ENCODE measurements at regions not wholly inside any gene's neighbourhood (a gene's known extent, or its start where the extent isn't known, plus 50 kb on each side); places are given as distances from the start of the nearest gene placed in this dataset.

- WGBS, 2 donors, result 80 to 81% methylated on average over 4 of the region's 4 CpGs
- intact Hi-C loops (cut with DNase I), result no loop called here
- no peaks in the 10 kb centered on the region for H3K4me1 ChIP-seq
Observed at GRCh38 chr14:71834284-71835204, 97.7 kb upstream of the RGS6 start.

GRCh38 chr14:71852181-71852580 is 80.0 kb upstream of the RGS6 start:
- no peak for TF ChIP-seq POLR2A (IDR thresholded peaks at IDR 0.05)
- no peak for TF ChIP-seq POLR2AphosphoS5 (IDR thresholded peaks at IDR 0.05)
- TF ChIP-seq CTCF (IDR thresholded peaks at IDR 0.05), result no peak
- TF ChIP-seq EP300 (IDR thresholded peaks at IDR 0.05), result no peak
- no peaks in the 10 kb centered on the region for H3K4me1 ChIP-seq
- H3K4me3 ChIP-seq, result no peak overlapping the region
- intact Hi-C loops (cut with DNase I), result no loop called here
- no peak for DNase-seq
- no peaks in the 10 kb centered on the region for H3K27me3 ChIP-seq
- no peaks in the 10 kb centered on the region for H3K9me3 ChIP-seq
- H3K36me3 ChIP-seq, result no peaks in the 10 kb centered on the region
- H3K27ac ChIP-seq, result no peak overlapping the region

More at GRCh38 chr14:71834284-71835204, 97.7 kb upstream of the RGS6 start:
- Histone ChIP-seq H3K27ac (no peak overlapping the region), H3K4me3 (no peak overlapping the region), H3K27me3 (no peaks in the 10 kb centered on the region), H3K9me3 (peaks cover 0 to 6% (median 2%) of the 10 kb centered on the region in 4 donors), H3K36me3 (no peaks in the 10 kb centered on the region)
- TF ChIP-seq POLR2A (IDR thresholded peaks at IDR 0.05), result no peak
- TF ChIP-seq POLR2AphosphoS5 (IDR thresholded peaks at IDR 0.05), result no peak
- TF ChIP-seq CTCF (IDR thresholded peaks at IDR 0.05), result no peak
- DNase-seq, result no peak

GRCh38 chr14:71855399-71856036 is 76.7 kb upstream of the RGS6 start:
- no peaks in the 10 kb centered on the region for H3K4me1 ChIP-seq
- peaks cover 0 to 3% (median 0%) of the 10 kb centered on the region in 4 donors for H3K9me3 ChIP-seq
- H3K27me3 ChIP-seq, result no peaks in the 10 kb centered on the region
- TF ChIP-seq POLR2A (IDR thresholded peaks at IDR 0.05) (no peak), EP300 (IDR thresholded peaks at IDR 0.05) (no peak), CTCF (IDR thresholded peaks at IDR 0.05) (peak in 1 of 4 experiments; percentile 30), POLR2AphosphoS5 (IDR thresholded peaks at IDR 0.05) (no peak)
- no peaks in the 10 kb centered on the region for H3K36me3 ChIP-seq
- no peak overlapping the region for H3K27ac ChIP-seq
- intact Hi-C loops (cut with DNase I), result no loop called here
- H3K4me3 ChIP-seq, result no peak overlapping the region
- no peak for DNase-seq
- WGBS, 2 donors, result 94% methylated on average over 1 of the region's 1 CpG

GRCh38 chr14:71856199-71856919 is 75.9 kb upstream of the RGS6 start:
- Histone ChIP-seq H3K27me3 (no peaks in the 10 kb centered on the region), H3K36me3 (no peaks in the 10 kb centered on the region), H3K4me3 (no peak overlapping the region), H3K9me3 (peaks cover 0 to 3% (median 0%) of the 10 kb centered on the region in 4 donors), H3K4me1 (no peaks in the 10 kb centered on the region), H3K27ac (no peak overlapping the region)
- WGBS, 2 donors, result 56 to 76% methylated on average over 9 of the region's 9 CpGs
- TF ChIP-seq POLR2AphosphoS5 (IDR thresholded peaks at IDR 0.05) (no peak), POLR2A (IDR thresholded peaks at IDR 0.05) (no peak), EP300 (IDR thresholded peaks at IDR 0.05) (no peak), CTCF (IDR thresholded peaks at IDR 0.05) (no peak)
- intact Hi-C loops (cut with DNase I), result no loop called here
- DNase-seq, result no peak

All from sigmoid colon (tissue), 6 donors.